SW 1271 (cell line): ENCODE measurements at regions not wholly inside any gene's neighbourhood (a gene's known extent, or its start where the extent isn't known, plus 50 kb on each side); places are given as distances from the start of the nearest gene placed in this dataset.
"Not testable (repeated sequence)": the region's sequence is repeated elsewhere in the genome, so short reads cannot be mapped to it uniquely, and the experiment has no call there.

Experiments used
- DNase-seq, 2 experiments: peaks; one replicate each; lab custom pipeline; 2025; lab: John Stamatoyannopoulos, UW

DNA sequence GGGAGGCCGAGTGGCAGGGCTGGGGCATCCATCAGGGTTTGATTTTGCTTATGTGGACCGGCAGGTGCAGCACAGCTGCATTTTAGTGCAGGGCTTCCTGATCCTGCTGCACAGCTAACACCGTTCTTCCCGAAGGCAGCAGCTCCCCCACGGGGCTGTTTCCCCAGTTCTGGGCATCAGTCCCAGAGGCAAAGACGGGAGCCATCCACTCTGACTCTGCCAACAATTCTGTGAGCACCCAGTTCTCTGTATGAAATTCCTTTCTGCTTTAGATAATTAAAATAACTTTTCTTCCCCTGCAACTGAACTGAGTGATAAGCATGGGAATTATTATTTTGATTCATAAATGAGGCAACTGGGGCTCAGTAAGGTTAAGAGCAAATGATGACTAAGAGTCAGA, 262.9 kb upstream of the ATP10A start:
- no peak for DNase-seq

DNA sequence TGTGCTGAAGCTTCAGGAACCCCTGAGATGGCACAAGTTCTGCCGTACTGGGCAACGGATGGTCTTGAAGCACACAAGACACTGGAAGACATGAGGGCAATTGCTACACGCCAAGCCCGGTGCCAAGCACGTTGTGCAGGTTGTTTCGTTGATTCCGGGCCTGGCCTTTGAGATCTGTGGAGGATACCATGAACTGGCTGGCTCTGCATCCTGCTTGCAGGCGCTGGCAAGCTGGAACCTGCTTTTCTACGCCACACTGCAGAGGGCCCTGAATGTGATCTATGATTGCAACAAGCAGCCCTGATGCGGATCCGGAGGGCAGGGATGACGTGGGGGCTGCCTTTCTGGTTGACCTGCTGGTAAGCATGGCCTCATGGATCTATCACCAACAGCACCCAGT, 262.5 kb upstream of the ATP10A start:
- no peak for DNase-seq

DNA sequence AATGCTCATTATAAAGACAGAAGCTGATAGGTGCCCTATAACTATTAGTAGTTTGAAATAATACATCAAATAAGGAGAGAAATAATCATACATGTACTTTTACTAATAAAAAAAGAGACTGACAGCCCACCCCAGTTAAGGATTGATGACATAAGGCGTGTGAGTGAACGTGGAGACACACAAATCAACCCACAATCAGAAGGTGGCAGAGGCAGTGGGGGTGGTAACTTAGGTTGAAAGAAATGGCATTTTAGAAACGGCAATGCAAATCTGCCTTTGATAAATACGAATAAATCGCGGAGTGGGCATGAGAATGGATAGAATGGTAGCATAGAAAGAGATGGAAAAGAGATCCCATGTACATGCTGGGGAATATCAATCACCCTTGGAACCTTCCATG, 256.2 kb upstream of the ATP10A start:
- no peak for DNase-seq

DNA sequence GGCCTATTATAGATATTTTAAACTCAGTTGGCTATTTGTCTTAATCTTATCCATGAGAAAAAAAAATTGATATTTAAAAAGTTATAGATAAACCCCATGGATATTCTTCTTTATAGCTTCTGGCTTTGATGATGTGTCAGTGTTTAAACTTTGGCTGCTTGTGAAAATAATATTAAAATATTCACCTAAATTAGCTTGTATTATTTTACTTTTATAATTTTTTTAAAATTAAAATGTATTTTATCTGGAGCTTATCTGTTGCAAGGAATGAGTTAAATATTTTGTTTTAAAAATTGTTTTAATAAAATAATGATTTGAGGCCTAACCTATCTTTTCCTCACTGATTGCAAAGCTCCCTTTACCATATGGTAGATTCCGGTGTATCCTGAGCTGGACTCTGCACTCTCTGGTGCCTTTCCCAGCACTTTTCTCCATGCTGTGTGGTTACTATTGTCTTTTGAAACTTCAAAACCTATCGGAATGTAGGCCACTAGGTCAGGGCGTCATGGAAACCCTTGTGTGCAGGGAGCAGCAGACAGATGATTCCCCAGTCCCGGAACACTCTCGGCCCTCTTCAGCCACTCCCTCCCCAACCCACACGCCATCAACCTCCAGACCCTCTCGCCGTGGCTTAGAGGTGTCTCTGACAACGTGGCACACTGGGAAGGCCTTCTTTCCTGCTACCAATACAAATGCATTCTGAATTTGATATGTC, 252.3 kb upstream of the ATP10A start:
- DNase-seq: no peak

DNA sequence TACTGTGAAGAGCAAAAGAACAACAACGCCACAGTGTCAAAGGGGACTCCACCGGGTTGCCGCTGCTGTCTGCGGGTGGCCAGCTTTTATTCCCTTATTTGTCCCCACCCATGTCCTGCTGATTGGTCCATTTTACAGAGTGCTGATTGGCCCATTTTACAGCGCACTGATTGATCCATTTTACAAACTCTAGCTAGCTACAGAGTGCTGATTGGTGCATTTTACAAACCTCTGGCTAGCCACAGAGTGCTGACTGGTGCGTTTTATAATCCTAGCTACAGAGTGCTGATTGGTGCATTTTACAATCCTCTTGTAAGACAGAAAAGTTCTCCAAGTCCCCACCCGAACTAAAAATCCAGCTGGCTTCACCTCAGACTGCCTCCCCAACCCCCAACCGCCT, 251.0 kb upstream of the ATP10A start:
- not testable (repeated sequence) for DNase-seq

DNA sequence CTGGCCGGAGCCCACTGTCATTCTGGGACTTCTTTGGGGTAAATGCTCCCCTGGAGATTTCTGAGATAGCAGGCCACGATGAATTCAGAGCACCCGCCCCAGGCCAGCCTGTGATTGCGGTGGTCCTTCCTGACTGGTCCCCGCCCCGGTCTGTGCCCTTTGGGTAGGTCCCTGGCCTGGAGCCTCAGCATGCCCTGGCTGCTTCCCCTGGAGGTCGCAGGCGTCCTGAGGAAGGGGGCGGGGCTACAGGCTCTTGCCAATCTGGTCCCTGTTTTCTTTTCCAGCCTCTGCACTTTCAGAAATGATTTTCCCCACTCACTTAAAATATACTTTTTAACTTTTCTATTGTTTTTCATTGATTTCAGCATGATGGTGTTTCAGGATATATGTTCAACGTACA, 250.2 kb upstream of the ATP10A start:
- DNase-seq: no peak

DNA sequence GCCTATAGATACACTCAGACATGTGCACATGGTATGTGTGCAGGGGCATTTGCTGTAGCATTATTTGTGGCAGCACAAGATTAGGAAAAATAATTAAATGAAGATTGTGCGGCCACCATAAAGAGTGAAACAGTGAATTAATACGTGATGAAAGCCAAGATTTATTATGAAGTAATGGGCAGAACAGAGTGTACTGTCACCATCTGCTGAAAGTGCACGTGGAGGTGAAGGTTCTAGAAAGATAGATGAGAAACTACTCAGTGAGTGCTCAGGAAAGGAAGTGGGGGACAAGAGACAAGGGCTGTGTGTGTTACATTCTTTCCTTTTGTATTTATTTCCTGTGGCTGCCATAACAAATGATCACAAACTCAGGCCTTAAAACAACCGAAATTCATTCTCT, 246.1 kb upstream of the ATP10A start:
- DNase-seq: no peak

DNA sequence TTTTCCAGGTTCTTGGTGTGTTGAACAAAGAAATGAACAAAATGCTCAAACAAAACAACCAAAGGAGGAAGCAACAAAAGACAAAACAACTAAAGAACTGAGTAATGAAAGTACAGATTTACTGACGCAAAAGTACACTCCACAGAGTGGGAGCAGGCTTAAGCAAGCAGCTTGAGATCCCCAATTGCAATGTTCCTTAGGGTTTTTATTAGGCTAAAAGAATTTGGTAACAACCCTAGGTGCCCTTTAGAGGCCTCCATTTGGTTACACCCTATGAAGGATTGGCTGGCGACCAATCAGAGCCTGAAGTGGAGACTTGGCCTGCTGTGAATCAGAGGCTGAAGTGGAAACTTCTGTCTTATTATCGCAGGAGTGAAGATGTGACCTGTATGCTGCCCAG, 243.4 kb upstream of the ATP10A start:
- DNase-seq: no peak

DNA sequence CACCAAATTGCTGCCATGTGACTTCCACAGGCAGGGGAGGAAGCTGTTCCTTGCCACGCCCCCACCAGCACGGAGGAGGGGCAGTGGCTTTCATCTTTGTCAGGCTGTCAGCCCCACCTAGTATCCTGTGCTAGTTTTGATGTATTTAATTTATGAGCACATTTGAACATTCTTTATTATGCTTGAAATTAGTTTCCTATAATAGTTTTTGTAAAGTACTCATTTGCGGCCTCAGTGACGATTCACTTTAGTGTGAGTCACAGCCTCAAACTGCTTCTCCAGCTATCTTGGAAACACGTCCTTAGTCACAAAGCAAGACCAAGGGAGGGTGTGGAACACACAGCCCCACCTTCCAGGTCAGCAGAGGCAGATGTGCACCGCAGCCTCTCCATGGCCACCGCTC, 239.9 kb upstream of the ATP10A start:
- DNase-seq: no peak

DNA sequence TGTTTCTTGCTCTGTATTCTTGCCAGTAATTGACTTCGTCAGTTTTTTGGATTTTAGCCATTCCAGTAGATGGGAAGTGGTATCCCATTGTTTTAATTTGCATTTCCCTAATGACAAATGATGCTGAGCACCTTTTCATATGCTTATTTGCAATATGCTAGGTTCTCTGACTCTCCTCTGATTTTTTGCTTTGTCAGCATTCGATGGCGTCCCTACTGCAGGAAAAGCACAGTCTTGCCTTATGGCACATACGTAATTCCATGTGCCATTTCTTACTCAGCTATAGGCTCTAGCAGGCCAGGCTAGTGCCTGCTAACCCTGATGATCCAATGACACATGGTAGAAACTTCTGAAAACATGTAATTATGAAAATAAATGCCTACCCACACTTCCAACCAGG, 239.2 kb upstream of the ATP10A start:
- no peak for DNase-seq

DNA sequence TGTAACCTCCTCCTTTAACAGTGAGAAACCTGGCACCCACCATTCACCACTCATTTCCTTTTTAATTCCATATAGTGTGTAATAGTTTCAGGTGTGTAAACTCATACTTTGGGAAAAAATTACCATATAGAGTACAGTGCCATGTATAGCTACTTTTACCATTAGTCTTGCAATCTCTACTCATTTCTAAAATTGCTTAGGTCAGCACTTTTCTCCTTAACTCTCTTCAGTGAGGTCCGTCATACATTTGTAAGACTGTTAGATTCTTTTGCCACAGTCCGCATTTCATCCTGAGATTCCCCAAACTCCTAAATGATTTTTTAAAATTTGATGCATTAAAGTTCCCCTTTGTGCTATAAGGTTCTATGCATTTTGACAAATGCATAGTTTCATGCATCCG, 238.3 kb upstream of the ATP10A start:
- no peak for DNase-seq

DNA sequence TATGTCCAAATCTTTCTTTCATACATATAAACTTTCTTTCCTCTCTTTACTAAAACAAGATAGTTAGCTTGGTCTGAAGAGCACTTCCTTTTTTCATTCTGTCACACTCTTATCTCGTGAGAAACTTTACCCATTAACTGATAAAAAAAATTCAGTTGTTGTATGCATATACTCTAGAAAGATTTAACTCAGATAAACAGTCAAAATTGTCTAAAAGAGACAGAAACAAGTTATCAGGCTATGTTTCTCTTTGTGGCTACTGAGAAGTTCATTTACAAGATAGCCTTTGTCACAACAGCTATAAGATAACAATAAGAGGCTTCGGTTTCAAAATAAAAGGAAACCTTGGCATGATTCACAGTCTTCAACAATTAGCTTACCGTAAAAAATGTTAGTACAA, 235.7 kb upstream of the ATP10A start:
- no peak for DNase-seq

DNA sequence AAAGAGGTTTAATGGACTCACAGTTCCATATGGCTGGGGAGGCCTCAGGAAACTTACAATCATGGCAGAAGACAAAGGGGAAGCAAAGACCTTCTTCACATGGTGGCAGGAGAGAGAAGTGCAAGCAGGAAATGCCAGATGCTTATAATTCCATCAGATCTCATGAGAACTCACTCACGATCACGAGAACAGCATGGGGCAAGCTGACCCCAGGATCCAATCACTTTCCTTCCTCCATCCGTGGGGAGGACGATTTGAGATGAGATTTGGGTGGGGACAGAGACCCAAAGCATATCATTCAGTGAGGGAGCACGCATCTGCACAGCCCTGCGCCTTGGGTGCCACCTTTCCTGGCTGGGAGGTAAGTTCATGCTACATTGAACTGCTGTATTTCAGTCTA, 234.1 kb upstream of the ATP10A start:
- DNase-seq: no peak

DNA sequence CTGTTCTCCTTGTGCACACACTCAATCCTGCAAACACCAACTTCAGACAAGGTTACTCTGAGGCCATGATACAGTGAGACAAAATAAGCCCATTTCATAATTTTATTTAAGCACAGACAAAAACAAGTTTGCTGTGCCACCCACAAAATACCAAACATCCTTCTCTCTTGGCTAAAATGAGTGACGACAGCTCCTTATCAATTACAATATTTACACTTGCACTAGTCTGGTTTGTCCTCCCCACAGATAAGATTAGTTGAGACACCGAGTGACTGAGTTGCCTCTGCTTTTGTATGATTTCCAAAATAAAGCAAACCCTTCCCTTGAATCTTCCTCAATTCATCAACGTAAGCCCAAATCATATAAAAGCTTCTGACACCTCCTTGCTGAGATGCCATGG, 233.5 kb upstream of the ATP10A start:
- no peak for DNase-seq

DNA sequence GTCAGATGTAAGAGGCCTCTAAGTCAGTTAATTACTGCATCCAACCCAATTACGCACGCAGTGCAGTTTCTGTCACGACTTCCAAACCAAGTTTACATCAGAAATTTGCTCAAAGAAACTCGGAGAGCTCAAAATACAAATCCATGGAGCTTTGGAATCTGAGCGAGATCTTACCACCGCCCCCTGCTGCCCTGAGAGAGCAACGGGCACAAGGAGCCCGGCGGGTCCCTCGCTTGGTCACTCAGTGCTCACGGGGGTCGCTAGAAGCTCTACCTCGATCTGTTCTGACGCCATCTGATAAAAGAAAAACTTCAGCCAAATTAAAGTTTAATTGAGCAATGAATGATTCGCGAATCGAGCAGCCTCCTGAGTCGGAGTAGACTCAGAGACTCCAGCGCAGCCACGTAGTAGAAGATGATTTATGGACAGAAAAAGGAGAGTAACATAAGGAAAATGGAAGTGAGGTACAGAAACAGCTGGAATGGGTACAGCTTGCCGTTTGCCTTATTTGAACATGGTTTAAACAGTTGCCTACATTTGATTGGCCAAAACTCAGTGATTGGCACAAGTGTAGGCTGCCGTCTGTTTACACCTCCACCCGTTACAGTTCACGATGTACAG, 232.7 kb upstream of the ATP10A start:
- DNase-seq: no peak

DNA sequence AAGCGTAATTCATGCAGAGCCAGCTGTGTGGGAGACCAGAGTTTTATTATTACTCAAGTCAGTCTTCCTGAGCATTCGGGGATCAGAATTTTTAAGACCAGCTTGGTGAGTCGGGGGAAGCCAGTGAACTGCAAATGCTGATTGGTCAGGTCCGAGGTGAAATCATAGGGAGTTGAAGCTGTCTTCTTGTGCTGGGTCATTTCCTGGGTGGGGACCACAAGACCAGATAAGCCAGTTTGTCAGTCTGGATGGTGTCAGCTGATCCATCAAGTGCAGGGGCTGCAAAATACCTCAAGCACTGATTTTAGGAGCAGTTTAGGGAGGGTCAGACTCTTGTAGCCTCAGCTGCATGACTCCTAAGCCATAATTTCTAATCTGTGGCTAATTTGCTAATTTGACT, 228.1 kb upstream of the ATP10A start:
- no peak for DNase-seq

DNA sequence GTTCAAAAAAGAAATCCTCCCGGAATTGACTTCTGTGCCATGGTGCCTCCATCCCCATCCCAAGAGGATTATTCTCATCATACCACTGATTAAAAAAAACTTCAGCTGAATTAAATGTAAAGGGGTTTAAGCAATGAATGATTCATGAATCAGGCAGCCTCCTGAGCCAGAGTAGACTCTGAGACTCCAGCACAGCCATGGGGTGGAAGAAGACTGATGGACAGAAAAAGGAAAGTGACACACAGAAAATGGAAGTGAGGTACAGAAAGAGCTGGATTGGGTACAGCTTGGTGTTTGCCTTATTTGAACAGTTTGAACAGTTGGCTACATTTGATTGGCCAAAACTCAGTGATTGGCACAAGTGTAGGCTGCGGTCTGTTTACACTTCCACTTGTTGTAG, 224.8 kb upstream of the ATP10A start:
- DNase-seq: no peak

DNA sequence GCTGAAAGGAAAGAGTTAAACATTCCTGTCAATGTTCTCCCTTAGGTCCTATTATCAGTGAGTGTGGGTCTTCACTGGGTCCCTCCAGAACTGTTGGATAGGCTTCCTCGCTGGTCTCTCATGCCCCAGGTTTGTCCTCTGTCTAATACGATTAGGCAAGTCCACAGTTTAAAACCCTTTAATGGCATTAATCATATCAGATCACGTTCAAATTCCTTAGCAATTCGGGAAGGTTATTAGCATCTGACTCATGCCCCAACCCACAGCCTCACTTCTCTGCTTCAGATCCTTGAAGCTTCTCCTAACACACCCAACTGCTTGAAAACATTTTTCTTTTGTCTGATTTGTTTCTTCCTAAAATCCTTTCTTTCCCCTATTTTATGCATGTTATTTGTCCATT, 224.3 kb upstream of the ATP10A start:
- DNase-seq: no peak

DNA sequence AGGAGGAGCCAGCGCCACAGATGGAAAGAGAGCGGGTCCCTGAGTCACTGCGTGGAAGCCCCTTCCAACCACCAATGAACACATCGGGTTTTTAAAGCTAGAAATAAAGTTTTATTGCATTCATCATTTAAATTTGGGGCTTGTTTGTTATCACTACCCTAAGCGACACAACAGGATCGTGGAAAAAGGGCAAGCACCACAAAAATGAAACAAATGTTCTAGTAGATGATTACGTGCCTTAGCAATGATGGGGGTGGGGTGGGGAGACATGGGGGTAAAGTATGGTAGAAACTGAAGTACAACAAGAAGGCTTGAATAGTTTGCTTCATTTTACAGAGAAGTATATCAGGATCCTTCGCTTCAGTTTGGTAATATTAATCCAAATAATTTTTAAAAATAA, 221.6 kb upstream of the ATP10A start:
- no peak for DNase-seq

DNA sequence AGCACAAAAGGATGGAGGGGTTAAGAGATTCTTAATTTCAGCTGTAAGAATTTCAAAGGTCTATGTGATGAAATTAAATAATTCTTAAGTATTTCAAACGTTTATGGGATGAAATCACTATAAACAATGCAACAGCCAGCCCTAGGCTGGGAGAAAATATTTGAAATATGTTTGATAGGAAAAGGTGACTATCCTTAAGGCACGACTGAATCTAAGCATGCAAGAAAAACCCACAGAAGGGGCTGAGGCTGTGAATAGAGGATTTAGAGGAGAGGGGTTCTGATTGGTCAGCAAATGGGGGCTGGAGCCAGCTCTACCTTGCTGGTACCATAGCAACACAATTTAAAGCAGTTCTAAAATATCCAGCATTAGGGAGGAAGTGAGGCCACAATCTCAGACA, 220.8 kb upstream of the ATP10A start:
- no peak for DNase-seq

DNA sequence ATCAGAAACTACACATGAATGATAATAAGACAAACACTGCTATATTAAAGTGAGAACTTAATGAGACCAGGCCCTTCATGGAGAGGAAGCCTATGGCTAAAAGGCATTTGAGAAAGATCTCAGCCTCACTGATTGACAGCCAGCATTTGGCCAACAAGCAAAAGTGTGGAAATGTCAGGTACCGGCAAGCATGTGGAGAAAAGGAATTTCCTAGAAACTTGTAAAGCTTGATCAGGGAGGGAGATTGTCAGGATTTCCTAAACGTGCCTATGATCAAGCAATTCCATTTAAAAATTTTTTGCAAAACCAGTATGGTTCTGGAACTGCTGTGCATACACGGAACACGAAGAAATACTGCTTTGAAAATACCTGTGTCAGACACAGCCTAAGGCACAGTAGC, 220.3 kb upstream of the ATP10A start:
- DNase-seq: no peak

DNA sequence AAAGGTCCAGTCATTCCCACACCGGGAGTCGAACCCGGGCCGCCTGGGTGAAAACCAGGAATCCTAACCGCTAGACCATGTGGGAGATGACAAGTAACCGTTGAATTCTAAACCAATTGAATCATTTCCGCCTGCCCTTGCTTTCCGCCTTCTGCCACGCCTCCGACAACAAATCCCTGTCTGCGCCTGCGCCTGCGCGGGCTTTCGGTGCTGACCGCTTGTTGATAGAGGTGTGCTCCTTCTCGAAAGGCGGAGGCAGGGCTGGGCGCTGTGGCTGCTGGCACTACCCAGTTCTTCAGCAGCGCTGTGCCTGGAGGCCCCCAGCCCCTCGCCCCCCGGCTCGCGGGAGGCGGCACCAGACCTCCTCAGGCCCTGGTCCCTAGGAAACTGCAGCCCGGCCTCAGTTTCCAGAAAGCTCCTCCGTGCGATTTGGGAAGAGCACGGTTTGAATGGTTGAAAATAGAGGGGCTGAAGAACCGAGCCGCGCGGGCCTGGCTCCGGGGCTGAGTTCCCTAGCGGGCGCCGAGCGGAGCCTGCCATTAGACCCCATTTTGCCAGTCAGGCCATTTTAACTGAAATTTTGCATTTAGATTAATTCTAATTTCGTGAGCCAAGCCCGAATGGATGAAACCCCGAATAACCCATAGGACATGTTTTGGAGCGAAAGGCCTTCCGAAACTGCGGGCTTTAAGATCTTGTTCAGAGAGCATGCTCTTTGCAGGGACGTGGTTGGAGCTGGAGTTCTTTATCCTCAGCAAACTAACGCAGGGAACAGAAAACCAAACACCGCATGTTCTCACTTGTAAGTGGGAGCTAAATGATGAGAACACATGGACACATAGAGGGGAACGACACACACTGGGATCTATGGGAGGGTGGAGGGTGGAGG, 219.3 kb upstream of the ATP10A start:
- DNase-seq: peak; percentile 61 to 86

DNA sequence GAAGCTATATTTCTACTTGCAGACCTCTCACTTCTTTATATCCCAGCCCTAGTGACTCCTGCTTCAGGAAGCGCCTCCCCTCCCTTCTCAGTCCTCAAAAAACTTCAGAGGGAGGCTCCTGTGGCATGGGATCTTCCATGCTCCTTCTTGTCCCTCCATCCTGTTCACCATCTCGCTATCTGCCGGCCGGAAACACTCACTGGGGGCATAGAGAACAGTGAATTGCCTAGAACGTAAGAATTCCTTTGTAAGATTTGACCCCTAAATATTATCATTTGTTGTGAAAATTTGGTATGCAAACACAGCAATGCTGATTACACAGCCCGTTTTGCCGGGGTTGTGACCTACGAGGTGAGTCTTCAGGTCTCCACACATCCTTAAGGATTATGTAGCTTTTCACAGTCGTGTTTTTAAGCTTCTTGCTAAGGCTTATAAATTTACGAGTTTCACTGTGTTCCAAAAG, 218.7 kb upstream of the ATP10A start:
- DNase-seq: no peak
